ENCODE measurements at regions not wholly inside any gene's neighbourhood (a gene's known extent, or its start where the extent isn't known, plus 50 kb on each side); places are given as distances from the start of the nearest gene placed in this dataset.

GRCh38 chr13:90752070-90752469 is 595.4 kb upstream of the MIR17HG start:
- TF ChIP-seq POLR2AphosphoS5 (IDR thresholded peaks at IDR 0.05): no peak
- TF ChIP-seq POLR2A (IDR thresholded peaks at IDR 0.05): no peak
